SH-SY5Y (cell line): ENCODE measurements at regions not wholly inside any gene's neighbourhood (a gene's known extent, or its start where the extent isn't known, plus 50 kb on each side); places are given as distances from the start of the nearest gene placed in this dataset.

ENCODE experiments used
- GATA2 ChIP-seq: IDR thresholded peaks from 2 replicates; pipeline ENCODE4 v1.6.1; 2011; ENCODE audit warnings: mild to moderate bottlenecking, low read depth, low read length
- GATA3 ChIP-seq: IDR thresholded peaks from 2 replicates; pipeline ENCODE4 v1.6.1; 2011; ENCODE audit warnings: low read depth, mild to moderate bottlenecking, low read length, moderate library complexity

DNA sequence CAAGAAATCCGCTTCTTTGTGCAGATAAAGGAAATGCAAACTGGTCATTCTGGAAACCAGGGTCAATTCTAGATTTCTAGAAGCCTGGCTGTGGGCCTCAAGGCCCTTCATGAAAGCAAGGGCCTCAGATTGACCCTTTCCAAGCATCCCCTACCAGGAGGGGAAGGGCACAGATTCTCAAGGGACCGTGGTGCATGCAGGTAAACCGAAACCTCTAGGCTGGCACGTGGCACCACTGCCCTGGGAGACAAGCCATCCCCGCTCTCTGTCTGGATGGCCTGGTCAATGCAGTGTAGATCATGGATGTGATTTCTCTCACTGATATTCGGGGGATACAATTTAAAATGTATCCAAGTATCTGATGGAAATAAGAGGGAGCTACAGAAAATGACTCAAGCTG lies 69.4 kb downstream of the TOMM20 start:
- TF ChIP-seq GATA3 (no peak), GATA2 (no peak)

GRCh38 chr1:235058695-235059094 lies 69.9 kb downstream of the TOMM20 start:
- TF ChIP-seq GATA3 (no peak), GATA2 (no peak)

DNA sequence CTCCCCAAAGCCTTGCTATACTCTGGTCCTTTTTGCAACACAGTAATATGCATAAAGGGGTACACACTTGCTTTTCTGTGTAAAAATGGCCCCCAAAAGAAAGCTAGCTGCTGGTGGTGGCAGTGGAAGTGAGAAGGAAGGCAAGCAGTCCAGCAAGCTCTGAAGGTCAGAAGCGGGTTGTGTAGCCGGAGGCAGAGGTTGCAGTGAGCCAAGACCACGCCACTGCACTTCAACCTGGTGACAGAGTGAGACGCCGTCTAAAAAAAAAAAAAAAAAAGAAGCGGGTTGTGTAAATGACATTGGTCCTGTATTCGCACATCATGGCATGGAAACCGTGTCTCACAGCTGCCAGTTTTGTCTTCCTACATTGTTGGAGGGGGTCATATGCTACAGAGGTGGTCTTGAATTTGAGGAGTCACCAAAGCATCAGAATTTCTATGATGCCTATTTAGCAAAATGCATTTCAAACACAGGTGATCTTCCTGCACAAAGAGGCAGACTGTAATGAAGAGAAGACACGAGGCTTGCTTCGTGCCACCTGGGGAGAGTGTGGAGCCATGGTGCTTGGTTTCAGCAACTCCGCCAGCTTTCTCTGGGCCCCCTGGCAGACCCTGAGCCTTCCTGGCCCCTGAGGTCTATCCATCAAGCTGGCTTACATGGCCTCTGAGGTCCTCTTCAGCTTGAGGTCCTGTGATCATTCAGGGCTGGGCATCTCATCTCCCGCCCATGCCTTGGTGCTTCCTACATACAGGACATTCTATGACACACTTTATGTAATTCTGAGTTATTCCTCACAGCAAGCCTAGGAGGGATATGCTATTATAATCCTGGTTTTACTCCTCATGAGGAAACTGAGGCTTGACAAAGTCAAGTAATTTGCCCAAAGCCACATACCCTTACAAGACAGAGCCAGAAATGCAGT lies 71.0 kb downstream of the TOMM20 start:
- TF ChIP-seq GATA3 (no peak), GATA2 (no peak)

DNA sequence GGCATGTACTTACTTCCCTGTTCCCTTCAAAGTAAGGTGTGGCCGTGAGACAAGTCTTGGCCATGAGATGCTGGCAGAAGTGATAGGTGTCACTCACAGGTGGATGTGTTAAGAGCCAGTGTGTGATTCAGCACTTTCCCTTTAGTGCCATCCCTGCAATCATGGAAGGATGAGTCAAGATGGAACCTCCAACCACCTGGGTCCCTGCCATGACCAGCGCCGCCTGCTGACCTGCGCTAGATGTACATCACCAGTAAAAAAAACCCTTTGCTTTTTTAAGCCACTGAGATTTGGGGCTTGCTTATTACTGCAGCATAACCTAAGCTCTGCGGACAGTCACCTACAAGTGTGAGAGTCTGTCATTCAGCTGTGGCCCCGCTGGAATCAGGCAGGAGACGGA lies 71.7 kb downstream of the TOMM20 start:
- no peak for TF ChIP-seq GATA3
- no peak for TF ChIP-seq GATA2

GRCh38 chr1:235054936-235055335 lies 73.7 kb downstream of the TOMM20 start:
- no peak for TF ChIP-seq GATA2
- no peak for TF ChIP-seq GATA3

DNA sequence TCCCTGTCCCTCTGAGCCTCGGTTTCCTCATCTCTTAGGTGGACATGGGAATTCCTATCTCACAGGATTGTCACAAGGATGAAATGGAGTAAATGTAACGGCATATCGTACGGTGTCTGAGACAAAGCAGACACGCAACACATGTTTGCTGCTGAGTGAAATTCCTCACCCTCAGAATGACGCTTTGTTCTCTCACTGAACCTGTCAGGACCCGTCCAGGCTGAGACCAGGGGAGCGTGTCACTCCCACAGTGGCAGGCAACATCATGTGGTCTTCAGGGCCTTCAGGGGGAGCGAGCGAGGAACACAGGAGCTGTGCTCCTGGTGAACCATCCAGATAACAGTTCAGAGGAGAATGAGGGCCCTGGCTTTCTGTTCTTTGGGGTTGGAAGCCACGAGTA lies 74.2 kb downstream of the TOMM20 start:
- TF ChIP-seq GATA2 (no peak), GATA3 (no peak)

- TF ChIP-seq GATA2, result no peak
- no peak for TF ChIP-seq GATA3
These were observed 76.3 kb downstream of the TOMM20 start for GRCh38 chr1:235052067-235053008.

GRCh38 chr1:235051521-235051920 lies 77.1 kb downstream of the TOMM20 start:
- no peak for TF ChIP-seq GATA2
- no peak for TF ChIP-seq GATA3

- TF ChIP-seq GATA3 (no peak), GATA2 (no peak)
These were observed 77.7 kb downstream of the TOMM20 start for GRCh38 chr1:235050911-235051360.

DNA sequence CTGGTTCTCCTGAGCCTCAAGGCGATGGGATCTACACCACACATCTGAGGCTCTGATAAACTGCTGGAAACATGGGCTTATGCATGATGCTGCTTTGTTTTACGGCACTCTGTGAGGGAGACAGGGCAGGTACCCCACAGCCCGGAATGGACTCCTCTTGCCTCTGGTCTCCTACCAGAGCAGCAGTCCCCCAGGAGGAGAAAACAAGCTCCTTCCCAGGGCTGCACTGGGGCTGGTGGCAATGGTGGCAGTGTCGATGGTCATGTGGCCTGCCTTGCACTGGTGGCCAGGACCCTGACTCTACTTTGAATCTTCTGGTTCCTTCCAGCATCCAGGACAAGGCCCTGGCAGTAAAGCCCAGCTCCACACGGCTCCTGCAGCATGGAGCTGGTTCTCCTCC lies 79.4 kb downstream of the TOMM20 start:
- TF ChIP-seq GATA2, result no peak
- TF ChIP-seq GATA3, result no peak

- TF ChIP-seq GATA3, result no peak
- no peak for TF ChIP-seq GATA2
These were observed 81.2 kb downstream of the TOMM20 start for GRCh38 chr1:235047331-235047871.

- TF ChIP-seq GATA2 (no peak), GATA3 (no peak)
These were observed 82.6 kb downstream of the TOMM20 start for GRCh38 chr1:235045921-235046601.

DNA sequence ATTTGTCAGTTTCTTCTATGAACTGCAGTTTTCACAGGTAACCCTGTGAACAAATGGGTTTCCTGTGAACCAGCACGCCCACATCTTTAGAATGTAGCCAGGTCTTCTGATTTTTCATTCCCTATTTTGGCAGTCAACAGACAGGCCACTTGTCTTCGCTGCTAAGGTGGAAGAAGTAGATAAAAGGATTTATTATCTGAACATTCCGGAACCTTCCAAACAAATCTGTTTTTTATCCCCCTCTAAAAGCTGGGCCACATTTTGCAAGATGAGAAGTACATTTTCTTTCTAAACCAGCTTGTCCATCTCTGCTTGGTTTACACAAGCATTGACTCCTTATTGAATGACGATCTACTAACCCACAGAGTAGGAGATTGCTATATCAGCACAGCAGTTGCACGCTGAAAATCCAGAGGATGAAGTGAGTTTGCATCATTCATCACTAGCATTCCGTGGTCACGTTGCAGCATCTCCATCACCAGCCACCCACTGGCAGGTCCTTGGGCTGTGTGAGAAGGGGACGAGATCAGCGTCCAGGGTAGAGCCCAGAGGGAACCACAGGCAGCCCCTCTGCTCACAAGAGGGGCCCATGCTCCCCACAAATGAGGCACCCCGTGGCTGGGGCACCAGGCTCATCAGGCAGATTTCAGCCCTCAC lies 83.5 kb downstream of the TOMM20 start:
- TF ChIP-seq GATA3 (no peak), GATA2 (no peak)

- TF ChIP-seq GATA3 (no peak), GATA2 (no peak)
These were observed 85.4 kb downstream of the TOMM20 start for GRCh38 chr1:235043234-235043633.
